ENCODE measurements at regions not wholly inside any gene's neighbourhood (a gene's known extent, or its start where the extent isn't known, plus 50 kb on each side); places are given as distances from the start of the nearest gene placed in this dataset.
"Not testable (repeated sequence)": the region's sequence is repeated elsewhere in the genome, so short reads cannot be mapped to it uniquely, and the experiment has no call there.

GRCh38 chr3:140871022-140871421, 70.6 kb upstream of the SLC25A36 start:
- DNase-seq = no peak

- not testable (repeated sequence) for DNase-seq
Measured at GRCh38 chr3:140872165-140872564, 69.5 kb upstream of the SLC25A36 start.

GRCh38 chr3:140883428-140884040, 58.1 kb upstream of the SLC25A36 start:
- DNase-seq = no peak

GRCh38 chr3:140885697-140886096, 55.9 kb upstream of the SLC25A36 start:
- not testable (repeated sequence) for DNase-seq
